Central memory CD8-positive, alpha-beta T cell (primary cell): ENCODE measurements at regions not wholly inside any gene's neighbourhood (a gene's known extent, or its start where the extent isn't known, plus 50 kb on each side); places are given as distances from the start of the nearest gene placed in this dataset.
"Not testable (repeated sequence)": the region's sequence is repeated elsewhere in the genome, so short reads cannot be mapped to it uniquely, and the experiment has no call there.

Experiments used
- ATAC-seq: fragments of 150-1000 bp; cut with Tn5 transposase; replicated peaks from 2 replicates; pipeline ENCODE4 v1.10.0; 2022; ENCODE audit warnings: mild to moderate bottlenecking, moderate FRiP score, moderate number of reproducible peaks; ENCODE audit not compliant: poor library complexity, severe bottlenecking; ENCODE audit errors: extremely low read depth
- DNase-seq, 2 donors: peaks; one replicate each; pipeline ENCODE4 v3.0.0; 2021; ENCODE audit warnings: low spot score in 2 of 2
- H3K27ac Mint-ChIP-seq: one replicate; pipeline ENCODE4 v1.8.0; 2022; ENCODE audit warnings: low read depth, mild to moderate bottlenecking, moderate library complexity, mixed read lengths
- H3K27me3 Mint-ChIP-seq: one replicate; pipeline ENCODE4 v1.8.0; 2022; ENCODE audit warnings: mixed read lengths
- H3K36me3 Mint-ChIP-seq: one replicate; pipeline ENCODE4 v1.8.0; 2022; ENCODE audit warnings: mild to moderate bottlenecking, moderate library complexity, mixed read lengths; ENCODE audit not compliant: insufficient read depth
- H3K4me1 Mint-ChIP-seq: one replicate; pipeline ENCODE4 v1.8.0; 2022; ENCODE audit warnings: mixed read lengths
- H3K4me3 Mint-ChIP-seq: one replicate; pipeline ENCODE4 v1.8.0; 2022; ENCODE audit warnings: mild to moderate bottlenecking, moderate library complexity, mixed read lengths
- H3K9me3 Mint-ChIP-seq: one replicate; pipeline ENCODE4 v1.8.0; 2022; ENCODE audit warnings: mixed read lengths

DNA sequence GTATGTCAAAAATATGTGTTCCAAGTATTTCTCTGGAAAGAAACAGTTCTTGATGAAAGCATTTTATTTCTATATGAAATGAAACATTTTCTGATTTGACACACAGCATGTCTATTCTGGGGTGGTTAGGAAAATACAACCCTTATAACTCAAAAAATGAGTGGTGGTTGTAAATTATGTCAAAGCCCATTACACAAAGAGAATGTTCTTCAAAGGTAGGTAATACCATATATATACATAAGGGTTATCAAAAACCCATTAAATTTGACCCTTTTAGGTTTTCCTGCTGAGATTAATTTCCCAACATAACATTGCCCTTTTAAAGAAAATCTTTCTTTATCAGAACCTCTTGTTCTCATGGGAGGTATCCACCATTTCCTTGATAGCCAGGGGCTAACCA lies 420.5 kb upstream of the TECRL start:
- no peak for ATAC-seq
- Mint-ChIP-seq H3K36me3 (no peaks in the 10 kb centered on the region), H3K27ac (no peak overlapping the region), H3K4me3 (no peak overlapping the region), H3K9me3 (peaks cover 28% of the 10 kb centered on the region), H3K4me1 (no peaks in the 10 kb centered on the region), H3K27me3 (no peaks in the 10 kb centered on the region)
- DNase-seq = no peak

DNA sequence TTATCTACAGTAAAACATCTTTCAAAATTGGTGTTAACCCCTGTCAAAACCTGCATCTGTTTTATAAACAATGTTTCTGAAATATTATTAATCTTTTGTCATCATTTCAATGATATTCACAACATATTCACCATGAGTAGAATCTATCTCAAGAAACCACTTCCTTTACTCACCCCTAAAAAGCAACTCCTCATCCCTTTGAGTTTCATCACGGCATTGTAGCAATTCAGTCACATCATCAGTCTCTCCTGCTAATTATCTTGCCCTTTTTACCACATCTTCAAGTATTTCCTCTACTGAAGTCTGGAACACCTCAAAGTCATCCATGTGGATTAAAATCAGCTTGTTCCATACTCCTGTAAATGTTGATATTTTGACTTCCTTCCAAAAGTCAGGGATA lies 415.3 kb upstream of the TECRL start:
- Mint-ChIP-seq H3K36me3 (no peaks in the 10 kb centered on the region), H3K27me3 (no peaks in the 10 kb centered on the region), H3K4me1 (no peaks in the 10 kb centered on the region), H3K9me3 (peaks cover 23% of the 10 kb centered on the region), H3K27ac (no peak overlapping the region), H3K4me3 (no peak overlapping the region)
- DNase-seq (no peak), ATAC-seq (no peak)

DNA sequence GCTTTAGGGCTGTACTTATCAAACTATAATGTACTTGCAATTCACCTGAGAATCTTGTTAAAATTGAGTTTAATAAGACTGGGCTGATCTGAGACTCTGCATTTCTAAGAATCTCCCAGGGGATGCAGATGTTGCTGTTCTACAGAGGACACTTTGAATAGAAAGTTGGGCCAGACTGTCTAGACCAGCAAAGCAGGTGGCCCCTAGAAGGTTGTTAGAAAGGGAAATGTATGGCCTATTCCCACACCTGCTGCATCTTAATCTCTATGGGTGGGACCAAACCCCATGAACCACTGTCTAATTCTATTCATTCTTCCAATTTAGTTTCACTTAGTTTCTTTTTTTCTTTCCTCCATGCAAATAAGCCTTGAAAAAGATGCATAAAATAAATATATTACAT lies 413.2 kb upstream of the TECRL start:
- Mint-ChIP-seq H3K4me1 (no peaks in the 10 kb centered on the region), H3K36me3 (no peaks in the 10 kb centered on the region), H3K9me3 (peaks cover 28% of the 10 kb centered on the region), H3K27ac (no peak overlapping the region), H3K27me3 (no peaks in the 10 kb centered on the region), H3K4me3 (no peak overlapping the region)
- ATAC-seq (no peak), DNase-seq (no peak)

DNA sequence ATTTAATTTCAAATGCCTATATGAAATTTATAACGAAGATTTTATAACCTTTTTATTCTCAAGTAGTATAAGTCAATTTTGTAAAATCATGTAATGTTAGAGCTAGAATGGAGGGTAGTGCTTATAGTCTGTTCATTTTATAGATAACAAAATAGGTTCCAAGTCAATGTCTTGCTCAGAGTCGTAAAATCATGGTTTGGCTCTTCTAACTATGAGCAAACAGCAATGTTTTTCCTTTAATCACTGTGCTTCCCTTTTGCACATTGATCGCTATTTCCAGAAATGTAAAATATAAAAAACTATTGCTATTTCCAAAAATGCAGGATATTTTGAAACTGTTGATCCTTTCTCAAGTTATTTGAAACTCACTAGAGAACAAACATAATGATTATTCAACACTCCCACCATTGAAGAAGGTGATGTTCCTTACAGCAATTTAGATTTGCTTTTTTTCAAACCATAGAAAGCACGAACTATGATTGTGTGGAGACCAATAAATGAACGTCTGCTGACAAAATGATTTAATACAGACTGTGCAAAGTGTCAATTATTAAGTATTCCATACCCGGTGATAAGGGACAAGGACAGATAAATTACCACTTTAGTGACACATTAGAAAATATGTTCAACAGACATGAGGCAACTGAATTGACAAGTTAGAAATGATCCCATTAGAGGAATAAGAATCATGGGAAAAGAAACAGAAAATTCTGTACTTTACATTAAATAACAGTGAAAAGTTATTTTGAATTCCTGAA lies 412.1 kb upstream of the TECRL start:
- Mint-ChIP-seq H3K27ac (no peak overlapping the region), H3K27me3 (no peaks in the 10 kb centered on the region), H3K36me3 (no peaks in the 10 kb centered on the region), H3K4me3 (no peak overlapping the region), H3K4me1 (no peaks in the 10 kb centered on the region), H3K9me3 (peaks cover 27% of the 10 kb centered on the region)
- DNase-seq (no peak), ATAC-seq (no peak)

- Mint-ChIP-seq H3K4me1 (no peaks in the 10 kb centered on the region), H3K9me3 (peaks cover 15% of the 10 kb centered on the region), H3K36me3 (no peaks in the 10 kb centered on the region), H3K4me3 (no peak overlapping the region), H3K27ac (no peak overlapping the region), H3K27me3 (no peaks in the 10 kb centered on the region)
- ATAC-seq (no peak), DNase-seq (no peak)
Observed at GRCh38 chr4:64814616-64815015, 405.4 kb upstream of the TECRL start.

GRCh38 chr4:64807821-64808220 lies 398.6 kb upstream of the TECRL start:
- no peak for ATAC-seq
- Mint-ChIP-seq H3K4me1 (no peaks in the 10 kb centered on the region), H3K4me3 (no peak overlapping the region), H3K27me3 (no peaks in the 10 kb centered on the region), H3K27ac (no peak overlapping the region), H3K9me3 (peaks cover 25% of the 10 kb centered on the region), H3K36me3 (no peaks in the 10 kb centered on the region)
- DNase-seq = no peak

GRCh38 chr4:64799751-64800150 lies 390.5 kb upstream of the TECRL start:
- no peak overlapping the region for H3K4me3 Mint-ChIP-seq
- H3K4me1 Mint-ChIP-seq = no peaks in the 10 kb centered on the region
- DNase-seq = no peak
- H3K36me3 Mint-ChIP-seq = no peaks in the 10 kb centered on the region
- no peak for ATAC-seq
- H3K27me3 Mint-ChIP-seq = no peaks in the 10 kb centered on the region
- no peak overlapping the region for H3K27ac Mint-ChIP-seq
- peaks cover 43% of the 10 kb centered on the region for H3K9me3 Mint-ChIP-seq

GRCh38 chr4:64798828-64799227 lies 389.6 kb upstream of the TECRL start:
- peaks cover 39% of the 10 kb centered on the region for H3K9me3 Mint-ChIP-seq
- H3K4me3 Mint-ChIP-seq, H3K27me3 Mint-ChIP-seq, H3K36me3 Mint-ChIP-seq, ATAC-seq, DNase-seq, H3K27ac Mint-ChIP-seq, H3K4me1 Mint-ChIP-seq: not testable (repeated sequence)

DNA sequence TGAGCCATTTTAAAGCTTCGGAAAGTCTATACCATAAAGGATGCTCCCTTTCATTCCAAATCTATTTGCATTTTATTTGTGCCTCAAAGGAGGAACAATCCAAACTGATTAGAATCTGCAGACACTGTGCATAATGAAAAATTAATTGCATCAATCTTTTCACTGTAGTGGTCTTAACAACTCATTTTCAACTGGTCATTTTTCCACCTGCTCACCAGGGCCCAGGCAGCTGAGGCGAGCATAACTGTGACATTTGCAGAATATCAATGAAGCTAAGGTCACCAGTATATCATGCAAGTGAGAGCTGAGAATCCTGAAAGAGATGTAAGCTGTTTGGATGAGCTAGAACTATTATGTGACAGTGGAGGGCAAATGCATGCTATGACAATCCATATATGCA lies 387.3 kb upstream of the TECRL start:
- ATAC-seq = no peak
- peaks cover 29% of the 10 kb centered on the region for H3K9me3 Mint-ChIP-seq
- no peak overlapping the region for H3K27ac Mint-ChIP-seq
- no peaks in the 10 kb centered on the region for H3K4me1 Mint-ChIP-seq
- H3K4me3 Mint-ChIP-seq = no peak overlapping the region
- no peaks in the 10 kb centered on the region for H3K27me3 Mint-ChIP-seq
- no peak for DNase-seq
- H3K36me3 Mint-ChIP-seq = no peaks in the 10 kb centered on the region

GRCh38 chr4:64784125-64784524 lies 374.9 kb upstream of the TECRL start:
- no peaks in the 10 kb centered on the region for H3K9me3 Mint-ChIP-seq
- ATAC-seq (no peak), DNase-seq (no peak)
- no peaks in the 10 kb centered on the region for H3K36me3 Mint-ChIP-seq
- H3K4me1 Mint-ChIP-seq = no peaks in the 10 kb centered on the region
- no peak overlapping the region for H3K27ac Mint-ChIP-seq
- H3K27me3 Mint-ChIP-seq = no peaks in the 10 kb centered on the region
- no peak overlapping the region for H3K4me3 Mint-ChIP-seq

- Mint-ChIP-seq H3K36me3 (no peaks in the 10 kb centered on the region), H3K4me3 (no peak overlapping the region), H3K9me3 (no peaks in the 10 kb centered on the region), H3K27ac (no peak overlapping the region), H3K4me1 (no peaks in the 10 kb centered on the region), H3K27me3 (no peaks in the 10 kb centered on the region)
- DNase-seq (no peak), ATAC-seq (no peak)
Observed at GRCh38 chr4:64781737-64782326, 372.6 kb upstream of the TECRL start.

DNA sequence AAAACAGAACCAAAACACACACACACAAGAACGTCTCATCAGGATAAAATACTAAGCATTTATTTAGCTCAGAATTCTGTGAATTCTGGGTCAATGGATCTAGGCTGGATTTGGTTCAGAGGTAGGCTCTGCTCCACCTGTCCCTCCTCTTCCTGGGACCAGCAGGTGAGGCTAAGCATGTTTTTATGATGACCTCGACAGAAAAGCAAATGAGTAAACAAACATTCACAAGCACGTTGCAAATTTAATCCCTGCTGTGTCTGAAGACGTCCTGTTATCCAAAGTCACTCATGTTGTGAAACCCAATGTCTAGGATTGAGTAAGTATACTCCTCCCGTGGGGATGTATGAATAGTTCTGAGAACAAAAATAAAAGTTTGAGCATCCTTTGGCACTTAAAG lies 371.4 kb upstream of the TECRL start:
- DNase-seq (no peak), ATAC-seq (no peak)
- Mint-ChIP-seq H3K4me1 (no peaks in the 10 kb centered on the region), H3K4me3 (no peak overlapping the region), H3K27ac (no peak overlapping the region), H3K36me3 (no peaks in the 10 kb centered on the region), H3K9me3 (no peaks in the 10 kb centered on the region), H3K27me3 (no peaks in the 10 kb centered on the region)

- ATAC-seq = no peak
- Mint-ChIP-seq H3K27ac (no peak overlapping the region), H3K4me1 (no peaks in the 10 kb centered on the region), H3K36me3 (no peaks in the 10 kb centered on the region), H3K27me3 (no peaks in the 10 kb centered on the region), H3K9me3 (no peaks in the 10 kb centered on the region), H3K4me3 (no peak overlapping the region)
- no peak for DNase-seq
Observed at GRCh38 chr4:64777286-64777685, 368.0 kb upstream of the TECRL start.
